Stomach (tissue), 8 donors: ENCODE measurements at regions not wholly inside any gene's neighbourhood (a gene's known extent, or its start where the extent isn't known, plus 50 kb on each side); places are given as distances from the start of the nearest gene placed in this dataset.

Experiments used
- DNase-seq, 2 donors: peaks; one replicate each; pipeline versions ENCODE4 v3.0.0 to v3.0.0-alpha.2; 2013 to 2019
- H3K27ac ChIP-seq, 5 donors: fragments of 200-600 bp in 4 of 5; sonication (generic) in 4 of 5; one replicate each; pipeline ENCODE4 v1.5.1; 2013 to 2019; ENCODE audit warnings: mild to moderate bottlenecking in 1 of 5, moderate library complexity in 1 of 5
- H3K27me3 ChIP-seq, 3 donors: fragments of 200-600 bp; sonication (generic); one replicate each; pipeline ENCODE4 v1.5.1; 2017 to 2019; ENCODE audit warnings: mixed run types in 1 of 3
- H3K36me3 ChIP-seq, 4 donors: fragments of 200-600 bp; sonication (generic); 1 replicate in 3 of 4; 2 replicates in 1 of 4; pipeline ENCODE4 v1.5.1; 2016 to 2019
- H3K4me1 ChIP-seq, 4 donors: fragments of 200-600 bp; sonication (generic); one replicate each; pipeline ENCODE4 v1.5.1; 2016 to 2019
- H3K4me3 ChIP-seq, 4 donors: fragments of 200-600 bp; sonication (generic) in 3 of 4; one replicate each; pipeline ENCODE4 v1.5.1; 2016 to 2019; ENCODE audit warnings: mild to moderate bottlenecking in 1 of 4
- H3K9me3 ChIP-seq, 4 donors: fragments of 200-600 bp; sonication (generic); one replicate each; pipeline ENCODE4 v1.5.1; 2016 to 2019
- CTCF ChIP-seq, 7 experiments: fragments of 450-650 bp in 4 of 7; fragments of 200-600 bp in 3 of 7; sonication (generic) in 3 of 7; IDR thresholded peaks; one replicate each; pipeline ENCODE4 v1.5.1; 2016 to 2019; ENCODE audit warnings: antibody characterized with exemption in 7 of 7, control low read depth in 2 of 7, mild to moderate bottlenecking in 1 of 7
- EP300 ChIP-seq: sonication (generic); formaldehyde crosslinking; IDR thresholded peaks from one replicate; pipeline ENCODE4 v1.6.1; 2017; ENCODE audit warnings: antibody characterized with exemption
- POLR2A ChIP-seq, 4 donors: fragments of 450-650 bp; IDR thresholded peaks; one replicate each; pipeline ENCODE4 v1.6.1; 2016; ENCODE audit warnings: antibody characterized with exemption in 4 of 4, control low read depth in 2 of 4, mild to moderate bottlenecking in 1 of 4, moderate library complexity in 1 of 4
- POLR2AphosphoS5 ChIP-seq, 3 donors: sonication (generic); formaldehyde crosslinking; IDR thresholded peaks; one replicate each; pipeline ENCODE4 v1.6.1; 2016; ENCODE audit warnings: antibody characterized with exemption in 3 of 3
- WGBS, 5 donors: extraction: QIAGEN DNeasy Blood & Tissue Kit in 3 of 5; methylation state at CpG; one replicate each; pipeline versions ENCODE4 v1.1.5 to v1.1.7; 2013 to 2018; 5-methylcytosine and 5-hydroxymethylcytosine counted together
- intact Hi-C: fragments of 100-400 bp; cut with DNase I; formaldehyde crosslinking; loops from one replicate; pipeline ENCODE4 v1.15.1; 2023; ENCODE audit warnings: low total_unique reads
- donor health status: healthy with polysubstance abuse.
- donor health status: Bipolar disorder and iron deficiency.
- donor health status: healthy.

GRCh38 chr7:93817526-93817925 lies 73.0 kb downstream of the TFPI2 start:
- Histone ChIP-seq H3K9me3 (no peaks in the 10 kb centered on the region), H3K27ac (no peak overlapping the region), H3K4me3 (no peak overlapping the region), H3K27me3 (no peaks in the 10 kb centered on the region), H3K4me1 (no peaks in the 10 kb centered on the region), H3K36me3 (no peaks in the 10 kb centered on the region)
- TF ChIP-seq POLR2AphosphoS5 (IDR thresholded peaks at IDR 0.05): no peak
- TF ChIP-seq CTCF (IDR thresholded peaks at IDR 0.05): no peak
- no peak for TF ChIP-seq EP300
- no peak for TF ChIP-seq POLR2A (IDR thresholded peaks at IDR 0.05)
- WGBS, 5 donors: 27 to 52% (median 35%) methylated on average over 1 of the region's 1 CpG
- intact Hi-C loops: no loop called here
- no peak for DNase-seq

- Histone ChIP-seq H3K27ac (no peak overlapping the region), H3K27me3 (no peaks in the 10 kb centered on the region), H3K9me3 (no peaks in the 10 kb centered on the region), H3K36me3 (no peaks in the 10 kb centered on the region), H3K4me1 (no peaks in the 10 kb centered on the region), H3K4me3 (no peak overlapping the region)
- no peak for DNase-seq
- TF ChIP-seq POLR2AphosphoS5 (IDR thresholded peaks at IDR 0.05) (no peak), CTCF (IDR thresholded peaks at IDR 0.05) (no peak), EP300 (no peak), POLR2A (IDR thresholded peaks at IDR 0.05) (no peak)
- intact Hi-C loops: no loop called here
Measured at GRCh38 chr7:93817004-93817403, 73.5 kb downstream of the TFPI2 start.

GRCh38 chr7:93813514-93813913 lies 77.0 kb downstream of the TFPI2 start:
- Histone ChIP-seq H3K4me3 (no peak overlapping the region), H3K36me3 (no peaks in the 10 kb centered on the region), H3K4me1 (no peaks in the 10 kb centered on the region), H3K27me3 (no peaks in the 10 kb centered on the region), H3K9me3 (no peaks in the 10 kb centered on the region), H3K27ac (no peak overlapping the region)
- TF ChIP-seq POLR2A (IDR thresholded peaks at IDR 0.05) (no peak), POLR2AphosphoS5 (IDR thresholded peaks at IDR 0.05) (no peak), EP300 (no peak), CTCF (IDR thresholded peaks at IDR 0.05) (no peak)
- intact Hi-C loops: no loop called here
- no peak for DNase-seq
- 33 to 46% (median 42%) methylated on average over 1 of the region's 1 CpG for WGBS, 5 donors

- WGBS, 5 donors: 71 to 83% (median 82%) methylated on average over 4 of the region's 4 CpGs
- H3K27ac ChIP-seq: no peak overlapping the region
- no peak overlapping the region for H3K4me3 ChIP-seq
- no peaks in the 10 kb centered on the region for H3K9me3 ChIP-seq
- no peak for TF ChIP-seq CTCF (IDR thresholded peaks at IDR 0.05)
- no peak for TF ChIP-seq EP300
- no peak for TF ChIP-seq POLR2A (IDR thresholded peaks at IDR 0.05)
- no peak for TF ChIP-seq POLR2AphosphoS5 (IDR thresholded peaks at IDR 0.05)
- no peaks in the 10 kb centered on the region for H3K27me3 ChIP-seq
- no peaks in the 10 kb centered on the region for H3K36me3 ChIP-seq
- H3K4me1 ChIP-seq: no peaks in the 10 kb centered on the region
- DNase-seq: no peak
- intact Hi-C loops: no loop called here
Measured at GRCh38 chr7:93812061-93812460, 78.5 kb downstream of the TFPI2 start.

- Histone ChIP-seq H3K36me3 (no peaks in the 10 kb centered on the region), H3K27ac (no peak overlapping the region), H3K4me1 (no peaks in the 10 kb centered on the region), H3K4me3 (no peak overlapping the region), H3K9me3 (no peaks in the 10 kb centered on the region), H3K27me3 (no peaks in the 10 kb centered on the region)
- no peak for TF ChIP-seq EP300
- no peak for TF ChIP-seq CTCF (IDR thresholded peaks at IDR 0.05)
- no peak for TF ChIP-seq POLR2A (IDR thresholded peaks at IDR 0.05)
- no peak for TF ChIP-seq POLR2AphosphoS5 (IDR thresholded peaks at IDR 0.05)
- intact Hi-C loops: no loop called here
- DNase-seq: no peak
Measured at GRCh38 chr7:93811198-93811597, 79.4 kb downstream of the TFPI2 start.
